K562 (cell line): ENCODE measurements at regions not wholly inside any gene's neighbourhood (a gene's known extent, or its start where the extent isn't known, plus 50 kb on each side); places are given as distances from the start of the nearest gene placed in this dataset.

ENCODE experiments used
- ATAC-seq: fragments of 200-7000 bp; cut with Tn5 transposase; 3 replicates; pipeline ENCODE4 v1.9.1; 2020; ENCODE audit warnings: moderate library complexity
- BruUV-seq: library from RNA; stranded (reverse); fragments of 400-500 nt; replicated peaks from 2 replicates; lab custom pipeline; 2021; lab: Mats Ljungman, UMichigan
- CTCF ChIA-PET: fragments of 300-600 bp; formaldehyde crosslinking; extraction: SDS; loops from one replicate; lab custom pipeline; 2021; ENCODE audit warnings: low intra/inter-chr PET ratio; lab: Yijun Ruan, JAX
- POLR2A ChIA-PET: fragments of 300-600, 350-650 bp; sonication (Branson Sonifier 250); formaldehyde crosslinking; extraction: SDS; loops from one replicate; lab custom pipeline; 2021; ENCODE audit warnings: antibody characterized with exemption, inconsistent platforms; lab: Yijun Ruan, JAX
- DNase-seq, 4 experiments: peaks; one replicate each; pipeline versions ENCODE4 v3.0.0 to v3.0.0-alpha.2; 2011 to 2018; ENCODE audit warnings: low spot score in 3 of 4, mixed read lengths in 3 of 4; ENCODE audit errors: extremely low read depth in 1 of 4
- FAIRE-seq: peaks from 2 replicates; lab custom pipeline; 2011; peaks lifted over from hg19 to GRCh38; lab: Jason Lieb, UNC
- H2AFZ ChIP-seq: 2 replicates; pipeline ENCODE4 v1.6.0; 2011; ENCODE audit warnings: low read depth, low read length, control low read depth, inconsistent platforms
- H3K27ac ChIP-seq: fragments of 200-600 bp; 3 replicates; pipeline ENCODE4 v1.8.0; 2011; ENCODE audit warnings: low read depth, mild to moderate bottlenecking, control low read depth, inconsistent platforms, low read length, moderate library complexity, mixed read lengths; ENCODE audit errors: extremely low read depth
- H3K27me3 ChIP-seq, 2 experiments: fragments of 300-600 bp in 1 of 2; 2 replicates in 1 of 2; 3 replicates in 1 of 2; pipeline versions ENCODE4 v1.6.0 to v1.8.0; 2011; ENCODE audit warnings: inconsistent platforms in 2 of 2, low read length in 2 of 2, mild to moderate bottlenecking in 1 of 2, mixed read lengths in 1 of 2, moderate library complexity in 1 of 2; ENCODE audit not compliant: control insufficient read depth in 2 of 2, insufficient read depth in 2 of 2
- H3K36me3 ChIP-seq: fragments of 300-600 bp; 3 replicates; pipeline ENCODE4 v1.8.0; 2011; ENCODE audit warnings: mild to moderate bottlenecking, low read length, inconsistent platforms; ENCODE audit not compliant: control insufficient read depth, insufficient read depth
- H3K4me1 ChIP-seq, 2 experiments: fragments of 200-600 bp in 1 of 2; replicated peaks in 1 of 2; 2 replicates in 1 of 2; 3 replicates in 1 of 2; pipeline versions ENCODE4 v1.5.1 to v1.8.0; 2011; ENCODE audit warnings: inconsistent platforms in 2 of 2, low read length in 2 of 2, mild to moderate bottlenecking in 1 of 2, mixed read lengths in 1 of 2, moderate library complexity in 1 of 2; ENCODE audit not compliant: control insufficient read depth in 2 of 2, insufficient read depth in 2 of 2
- H3K4me2 ChIP-seq: 2 replicates; pipeline ENCODE4 v1.6.1; 2011; ENCODE audit warnings: low read length, control low read depth, inconsistent platforms, mixed read lengths; ENCODE audit not compliant: insufficient read depth
- H3K4me3 ChIP-seq: fragments of 200-600 bp; sonication (generic), shearing (Covaris generic); 2 replicates; pipeline ENCODE4 v1.5.1; 2016; ENCODE audit warnings: control low read depth, inconsistent platforms
- H3K79me2 ChIP-seq: fragments of 200-600 bp; 3 replicates; pipeline ENCODE4 v1.8.0; 2011; ENCODE audit warnings: low read length, inconsistent platforms; ENCODE audit not compliant: control insufficient read depth, insufficient read depth
- H3K9ac ChIP-seq, 2 experiments: 2 replicates each; pipeline versions ENCODE4 v1.6.0 to v1.6.1; 2011; ENCODE audit warnings: low read depth in 2 of 2, low read length in 2 of 2, control low read depth in 1 of 2, inconsistent platforms in 1 of 2, mild to moderate bottlenecking in 1 of 2, mixed read lengths in 1 of 2; ENCODE audit not compliant: insufficient read depth in 1 of 2
- H3K9me1 ChIP-seq: one replicate; pipeline ENCODE4 v1.6.0; 2011; ENCODE audit warnings: inconsistent platforms, mild to moderate bottlenecking, low read length, moderate library complexity; ENCODE audit not compliant: control insufficient read depth, insufficient read depth
- H3K9me3 ChIP-seq: replicated peaks from 2 replicates; pipeline ENCODE4 v1.5.1; 2011; ENCODE audit warnings: low read depth, low read length, inconsistent platforms; ENCODE audit not compliant: control insufficient read depth, insufficient read depth
- H4K20me1 ChIP-seq: replicated peaks from 2 replicates; pipeline ENCODE4 v1.6.1; 2011; ENCODE audit warnings: low read length, inconsistent platforms, mixed read lengths; ENCODE audit not compliant: control insufficient read depth, insufficient read depth
- CHD2 ChIP-seq: IDR thresholded peaks from 2 replicates; pipeline ENCODE4 v1.6.1; 2011; ENCODE audit warnings: low read depth, low read length
- CTCF ChIP-seq, 3 experiments: IDR thresholded peaks in 2 of 3; conservative IDR thresholded peaks in 1 of 3; 2 replicates each; pipeline ENCODE4 v1.5.1; 2011 to 2012; ENCODE audit warnings: low read length in 3 of 3, mild to moderate bottlenecking in 3 of 3, control low read depth in 2 of 3, improper control_type of control experiment in 1 of 3, inconsistent platforms in 1 of 3, low read depth in 1 of 3, mixed read lengths in 1 of 3, moderate library complexity in 1 of 3; ENCODE audit not compliant: insufficient read depth in 2 of 3
- ETS1 ChIP-seq: conservative IDR thresholded peaks from 2 replicates; pipeline ENCODE4 v1.6.1; 2011; ENCODE audit warnings: low read depth, mild to moderate bottlenecking, low read length; ENCODE audit not compliant: control insufficient read depth
- HLTF ChIP-seq: fragments of 450-650 bp; IDR thresholded peaks from 2 replicates; pipeline ENCODE4 v1.6.1; 2016
- MCM5 ChIP-seq: fragments of 450-650 bp; IDR thresholded peaks from 2 replicates; pipeline ENCODE4 v1.6.1; 2016; ENCODE audit warnings: low read depth
- PPARD ChIP-seq: fragments of 250-450 bp; sonication (Bioruptor Pico); IDR thresholded peaks from 2 replicates; pipeline ENCODE4 v1.8.0; 2022; ENCODE audit warnings: inconsistent platforms, mild to moderate bottlenecking, moderate library complexity
- SMC3 ChIP-seq: conservative IDR thresholded peaks from 2 replicates; pipeline ENCODE4 v1.6.1; 2011; ENCODE audit warnings: low read depth, low read length, improper control_type of control experiment; ENCODE audit not compliant: insufficient read depth
- STAG1 ChIP-seq: sonication (generic); formaldehyde crosslinking; IDR thresholded peaks from 2 replicates; pipeline ENCODE4 v1.5.0; 2020; ENCODE audit warnings: missing genetic modification reagents, borderline replicate concordance
- ZNF165 ChIP-seq: fragments of 250-450 bp; sonication (Bioruptor Pico); IDR thresholded peaks from 2 replicates; pipeline ENCODE4 v1.4.0; 2020; ENCODE audit warnings: borderline replicate concordance
- ZNF197 ChIP-seq: fragments of 200-800 bp; sonication (Bioruptor generic); IDR thresholded peaks from 2 replicates; pipeline ENCODE4 v1.6.1; 2016; ENCODE audit warnings: low read depth, missing genetic modification characterization, missing compliant biosample characterization
- WGBS: fragments of 100-300 bp; shearing (Covaris generic); methylation state at CpG from one replicate; pipeline ENCODE4 v1.1.6; 2016; ENCODE audit warnings: low coverage, mixed read lengths; ENCODE audit not compliant: insufficient coverage; ENCODE audit errors: missing lambda C conversion rate; 5-methylcytosine and 5-hydroxymethylcytosine counted together
- in situ Hi-C: fragments of 300-500 bp; cut with MboI; formaldehyde crosslinking; loops from 4 replicates; pipeline ENCODE4 v1.15.0; 2018; ENCODE audit warnings: inconsistent platforms, mixed read lengths
- intact Hi-C: fragments of 100-400 bp; cut with micrococcal nuclease; formaldehyde crosslinking; loops from 2 replicates; pipeline ENCODE4 v1.14.2; 2022
- TF ChIP-seq, protein P1 (sequence below): fragments of 450-650 bp; IDR thresholded peaks from 2 replicates; pipeline ENCODE4 v1.6.1; 2016; ENCODE audit warnings: missing biosample characterization, missing genetic modification characterization
- TF ChIP-seq, protein P2 (sequence below), 2 experiments: fragments of 450-650 bp; conservative IDR thresholded peaks; 2 replicates each; pipeline ENCODE4 v1.6.1; 2017; ENCODE audit warnings: mild to moderate bottlenecking in 2 of 2, moderate library complexity in 2 of 2

- no peak for TF ChIP-seq MCM5
- TF ChIP-seq ZNF197 (CRISPR knock-in tag): no peak
Observed at GRCh38 chr2:17311106-17311619, 207.1 kb downstream of the RAD51AP2 start (continued).

DNA sequence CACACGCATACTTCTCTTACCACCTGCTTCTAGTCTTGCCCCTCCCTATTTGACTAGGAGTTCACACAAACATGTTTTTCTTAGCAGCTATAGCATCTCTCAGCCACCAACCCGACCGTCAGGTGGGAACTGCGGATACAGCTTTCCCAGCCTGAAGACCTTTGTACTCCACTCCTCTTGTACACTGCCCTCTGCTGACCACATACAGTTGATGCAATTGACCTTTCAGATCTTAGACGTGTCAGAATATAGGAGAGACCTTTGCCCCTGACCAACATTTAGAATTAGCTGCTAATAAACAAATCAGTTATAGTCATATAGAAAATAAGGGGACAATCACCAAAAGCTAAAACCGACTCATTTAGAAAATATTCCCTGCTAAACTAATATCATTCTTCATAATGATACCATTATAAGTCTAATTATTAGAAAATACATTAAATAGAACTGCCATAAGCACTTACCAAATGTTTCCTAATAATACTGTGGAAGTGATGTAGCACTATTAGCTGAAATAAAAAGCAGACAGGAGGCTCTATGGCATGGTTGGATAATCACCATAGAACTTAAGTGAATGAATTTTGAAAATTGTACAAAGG, 208.4 kb downstream of the RAD51AP2 start:
- Histone ChIP-seq H3K27me3 (no peaks in the 10 kb centered on the region), H3K4me2 (no peak overlapping the region), H3K27ac (no peak overlapping the region), H3K9me1 (no peaks in the 10 kb centered on the region), H3K4me3 (no peak overlapping the region), H2AFZ (no peak overlapping the region), H3K36me3 (no peaks in the 10 kb centered on the region), H3K4me1 (no peaks in the 10 kb centered on the region), H3K79me2 (no peaks in the 10 kb centered on the region), H4K20me1 (no peaks in the 10 kb centered on the region), H3K9me3 (no peaks in the 10 kb centered on the region), H3K9ac (no peak overlapping the region)
- ATAC-seq (peak; percentile 94), DNase-seq (peak; percentile 54 to 73 (median 66)), FAIRE-seq (peak; percentile 83)
- ChIA-PET CTCF (interaction anchor here (0.7 to 2.2 kb wide), 3 partner anchors 362 to 785 kb away, joined by 3 to 14 read pairs (median 4); no protein-coding TSS in a partner anchor), POLR2A (no interaction called here)
- 0% methylated on average over 6 of the region's 6 CpGs for WGBS
- BruUV-seq: no TSS peak
- in situ Hi-C loops (loop anchor here (5.0 to 25.0 kb wide), 2 partner anchors 538 to 698 kb away; no protein-coding TSS in a partner anchor), intact Hi-C loops (loop anchor here (1.0 to 10.0 kb wide), 5 partner anchors 135 to 685 kb away; no protein-coding TSS in a partner anchor)
- TF ChIP-seq, protein P1, sequence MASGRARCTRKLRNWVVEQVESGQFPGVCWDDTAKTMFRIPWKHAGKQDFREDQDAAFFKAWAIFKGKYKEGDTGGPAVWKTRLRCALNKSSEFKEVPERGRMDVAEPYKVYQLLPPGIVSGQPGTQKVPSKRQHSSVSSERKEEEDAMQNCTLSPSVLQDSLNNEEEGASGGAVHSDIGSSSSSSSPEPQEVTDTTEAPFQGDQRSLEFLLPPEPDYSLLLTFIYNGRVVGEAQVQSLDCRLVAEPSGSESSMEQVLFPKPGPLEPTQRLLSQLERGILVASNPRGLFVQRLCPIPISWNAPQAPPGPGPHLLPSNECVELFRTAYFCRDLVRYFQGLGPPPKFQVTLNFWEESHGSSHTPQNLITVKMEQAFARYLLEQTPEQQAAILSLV: no peak
- TF ChIP-seq HLTF: no peak
- TF ChIP-seq, protein P2, sequence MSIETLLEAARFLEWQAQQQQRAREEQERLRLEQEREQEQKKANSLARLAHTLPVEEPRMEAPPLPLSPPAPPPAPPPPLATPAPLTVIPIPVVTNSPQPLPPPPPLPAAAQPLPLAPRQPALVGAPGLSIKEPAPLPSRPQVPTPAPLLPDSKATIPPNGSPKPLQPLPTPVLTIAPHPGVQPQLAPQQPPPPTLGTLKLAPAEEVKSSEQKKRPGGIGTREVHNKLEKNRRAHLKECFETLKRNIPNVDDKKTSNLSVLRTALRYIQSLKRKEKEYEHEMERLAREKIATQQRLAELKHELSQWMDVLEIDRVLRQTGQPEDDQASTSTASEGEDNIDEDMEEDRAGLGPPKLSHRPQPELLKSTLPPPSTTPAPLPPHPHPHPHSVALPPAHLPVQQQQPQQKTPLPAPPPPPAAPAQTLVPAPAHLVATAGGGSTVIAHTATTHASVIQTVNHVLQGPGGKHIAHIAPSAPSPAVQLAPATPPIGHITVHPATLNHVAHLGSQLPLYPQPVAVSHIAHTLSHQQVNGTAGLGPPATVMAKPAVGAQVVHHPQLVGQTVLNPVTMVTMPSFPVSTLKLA (conservative IDR thresholded peaks at IDR 0.05): no peak
- TF ChIP-seq CTCF (IDR thresholded peaks at IDR 0.05 in 2 of 3, conservative IDR thresholded peaks at IDR 0.05 in 1 of 3; ENCODE audit: insufficient read depth in 2 of 3, low read depth in 1 of 3, low read length in 3 of 3): peak; percentile 67 to 77 (median 74)
- no peak for TF ChIP-seq ETS1
- no peak for TF ChIP-seq PPARD (CRISPR knock-in tag)
- peak; percentile 28; the same call in 1 of the 2 replicates for TF ChIP-seq STAG1 (CRISPR knock-in tag)
- peak; percentile 78 for TF ChIP-seq SMC3
- TF ChIP-seq ZNF165: no peak
- TF ChIP-seq CHD2: no peak
